ENCODE measurements at regions not wholly inside any gene's neighbourhood (a gene's known extent, or its start where the extent isn't known, plus 50 kb on each side); places are given as distances from the start of the nearest gene placed in this dataset.

GRCh38 chr2:16044946-16045456 lies 104.7 kb downstream of the MYCN start:
- TF ChIP-seq POLR2A (IDR thresholded peaks at IDR 0.05), result no peak
- no peak for TF ChIP-seq CTCF (IDR thresholded peaks at IDR 0.05 in 8 of 11, conservative IDR thresholded peaks at IDR 0.05 in 3 of 11)
- no peak overlapping the region for H3K4me3 ChIP-seq
- no peak for DNase-seq
- H3K36me3 ChIP-seq, result no peaks in the 10 kb centered on the region
- no peaks in the 10 kb centered on the region for H3K9me3 ChIP-seq
- intact Hi-C loops (cut with DNase I; ENCODE audit: low total_unique reads), result no loop called here
- 93 to 95% (median 95%) methylated on average over 6 of the region's 6 CpGs for WGBS, 5 donors
- no peak overlapping the region for H3K27ac ChIP-seq
- no peaks in the 10 kb centered on the region for H3K4me1 ChIP-seq
- H3K27me3 ChIP-seq (replicated peaks in 1 of 7), result peaks cover 0 to 10% (median 0%) of the 10 kb centered on the region in 7 donors

GRCh38 chr2:16043627-16044026 lies 103.3 kb downstream of the MYCN start:
- Histone ChIP-seq H3K27me3 (replicated peaks in 1 of 7) (peaks cover 0 to 10% (median 0%) of the 10 kb centered on the region in 7 donors), H3K4me1 (no peaks in the 10 kb centered on the region), H3K36me3 (no peaks in the 10 kb centered on the region), H3K27ac (no peak overlapping the region), H3K4me3 (no peak overlapping the region), H3K9me3 (no peaks in the 10 kb centered on the region)
- TF ChIP-seq POLR2AphosphoS5 (IDR thresholded peaks at IDR 0.05) (no peak), CTCF (IDR thresholded peaks at IDR 0.05 in 8 of 11, conservative IDR thresholded peaks at IDR 0.05 in 3 of 11) (no peak), POLR2A (IDR thresholded peaks at IDR 0.05) (no peak)
- intact Hi-C loops (cut with DNase I; ENCODE audit: low total_unique reads), result no loop called here
- DNase-seq, result no peak
- WGBS, 5 donors, result 58 to 79% (median 75%) methylated on average over 2 of the region's 2 CpGs

- WGBS, 5 donors, result 84 to 94% (median 88%) methylated on average over 2 of the region's 2 CpGs
- DNase-seq, result no peak
- Histone ChIP-seq H3K27me3 (replicated peaks in 1 of 7) (peaks cover 0 to 10% (median 0%) of the 10 kb centered on the region in 7 donors), H3K9me3 (no peaks in the 10 kb centered on the region), H3K36me3 (no peaks in the 10 kb centered on the region), H3K4me3 (no peak overlapping the region), H3K27ac (no peak overlapping the region), H3K4me1 (no peaks in the 10 kb centered on the region)
- intact Hi-C loops (cut with DNase I; ENCODE audit: low total_unique reads), result no loop called here
- TF ChIP-seq CTCF (IDR thresholded peaks at IDR 0.05 in 8 of 11, conservative IDR thresholded peaks at IDR 0.05 in 3 of 11) (no peak), POLR2AphosphoS5 (IDR thresholded peaks at IDR 0.05) (no peak), POLR2A (IDR thresholded peaks at IDR 0.05) (no peak)
These were observed 102.8 kb downstream of the MYCN start for GRCh38 chr2:16043192-16043591.

- Histone ChIP-seq H3K36me3 (no peaks in the 10 kb centered on the region), H3K4me1 (no peaks in the 10 kb centered on the region), H3K4me3 (no peak overlapping the region), H3K27ac (no peak overlapping the region), H3K9me3 (no peaks in the 10 kb centered on the region), H3K27me3 (replicated peaks in 1 of 7) (peaks cover 0 to 10% (median 0%) of the 10 kb centered on the region in 7 donors)
- intact Hi-C loops (cut with DNase I; ENCODE audit: low total_unique reads), result no loop called here
- DNase-seq, result no peak
- WGBS, 5 donors, result 88 to 95% (median 89%) methylated on average over 3 of the region's 3 CpGs
- TF ChIP-seq POLR2A (IDR thresholded peaks at IDR 0.05), result no peak
These were observed 101.9 kb downstream of the MYCN start for GRCh38 chr2:16042201-16042700.
